SK-N-MC (cell line): ENCODE measurements at regions not wholly inside any gene's neighbourhood (a gene's known extent, or its start where the extent isn't known, plus 50 kb on each side); places are given as distances from the start of the nearest gene placed in this dataset.

ENCODE experiments used
- EZH2 ChIP-seq: fragments of 200-600 bp; sonication (generic); IDR thresholded peaks from one replicate; pipeline ENCODE4 v1.6.1; 2017; ENCODE audit warnings: antibody characterized with exemption
- POLR2AphosphoS5 ChIP-seq: IDR thresholded peaks from 2 replicates; pipeline ENCODE4 v1.6.1; 2012; ENCODE audit warnings: mild to moderate bottlenecking, low read depth, low read length, borderline replicate concordance

GRCh38 chr11:116339306-116340098 lies 433.3 kb downstream of the BUD13 start:
- no peak for TF ChIP-seq EZH2
- TF ChIP-seq POLR2AphosphoS5, result no peak
